ENCODE measurements at regions not wholly inside any gene's neighbourhood (a gene's known extent, or its start where the extent isn't known, plus 50 kb on each side); places are given as distances from the start of the nearest gene placed in this dataset.

DNA sequence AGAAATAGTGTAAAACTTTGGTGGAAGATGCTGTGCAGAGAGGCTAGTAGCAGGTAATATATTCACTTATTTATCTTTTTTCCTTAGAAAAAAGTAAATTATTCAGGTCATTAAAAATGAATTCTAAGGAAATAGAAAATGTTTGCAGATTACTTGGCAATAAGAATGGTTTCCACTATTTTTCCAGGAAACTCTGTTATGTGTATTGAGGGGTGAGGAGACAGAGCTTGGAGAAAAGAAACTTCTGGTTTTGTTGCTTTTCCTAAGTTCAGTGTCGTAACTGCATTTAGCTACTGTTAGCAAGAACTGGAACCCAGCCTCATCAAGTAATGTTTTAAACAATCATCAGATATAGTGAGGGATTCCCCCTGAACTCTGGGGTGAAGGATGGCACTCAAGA lies 79.2 kb upstream of the SMLR1 start:
- H3K4me1 Mint-ChIP-seq = peaks cover 25% of the 10 kb centered on the region
- DNase-seq (ENCODE audit: low read depth, low spot score) = no peak
- no peak overlapping the region for H3K4me3 Mint-ChIP-seq
- no peak overlapping the region for H3K27ac Mint-ChIP-seq (ENCODE audit: unreplicated experiment)
- no peaks in the 10 kb centered on the region for H3K36me3 Mint-ChIP-seq (ENCODE audit: low read depth)
- TF ChIP-seq, protein P1, sequence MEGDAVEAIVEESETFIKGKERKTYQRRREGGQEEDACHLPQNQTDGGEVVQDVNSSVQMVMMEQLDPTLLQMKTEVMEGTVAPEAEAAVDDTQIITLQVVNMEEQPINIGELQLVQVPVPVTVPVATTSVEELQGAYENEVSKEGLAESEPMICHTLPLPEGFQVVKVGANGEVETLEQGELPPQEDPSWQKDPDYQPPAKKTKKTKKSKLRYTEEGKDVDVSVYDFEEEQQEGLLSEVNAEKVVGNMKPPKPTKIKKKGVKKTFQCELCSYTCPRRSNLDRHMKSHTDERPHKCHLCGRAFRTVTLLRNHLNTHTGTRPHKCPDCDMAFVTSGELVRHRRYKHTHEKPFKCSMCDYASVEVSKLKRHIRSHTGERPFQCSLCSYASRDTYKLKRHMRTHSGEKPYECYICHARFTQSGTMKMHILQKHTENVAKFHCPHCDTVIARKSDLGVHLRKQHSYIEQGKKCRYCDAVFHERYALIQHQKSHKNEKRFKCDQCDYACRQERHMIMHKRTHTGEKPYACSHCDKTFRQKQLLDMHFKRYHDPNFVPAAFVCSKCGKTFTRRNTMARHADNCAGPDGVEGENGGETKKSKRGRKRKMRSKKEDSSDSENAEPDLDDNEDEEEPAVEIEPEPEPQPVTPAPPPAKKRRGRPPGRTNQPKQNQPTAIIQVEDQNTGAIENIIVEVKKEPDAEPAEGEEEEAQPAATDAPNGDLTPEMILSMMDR (conservative IDR thresholded peaks at IDR 0.05) = no peak
- H3K27me3 Mint-ChIP-seq (ENCODE audit: low read depth) = no peaks in the 10 kb centered on the region
- H3K9me3 Mint-ChIP-seq = peaks cover 7% of the 10 kb centered on the region

DNA sequence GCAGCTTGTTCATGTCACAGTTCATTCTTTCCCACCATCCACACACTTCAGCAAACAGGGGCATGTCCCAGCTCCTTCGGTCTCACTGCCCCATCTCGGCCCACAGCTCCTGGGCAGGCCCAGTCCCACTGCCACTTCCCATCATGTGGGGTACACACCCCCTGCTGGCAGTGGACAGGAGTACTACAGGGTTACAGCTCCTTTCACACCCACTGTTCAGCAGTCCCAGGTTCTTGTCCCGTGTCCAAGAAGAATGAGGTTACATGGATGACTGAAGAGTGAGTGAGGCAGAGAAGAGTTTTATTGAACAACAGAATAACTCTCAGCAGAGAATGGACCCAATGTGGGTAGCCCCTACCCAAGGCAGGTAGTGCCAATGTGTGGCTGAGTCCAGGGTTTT lies 77.8 kb upstream of the SMLR1 start:
- H3K27me3 Mint-ChIP-seq (ENCODE audit: low read depth) = no peaks in the 10 kb centered on the region
- H3K4me3 Mint-ChIP-seq = no peak overlapping the region
- peaks cover 17% of the 10 kb centered on the region for H3K4me1 Mint-ChIP-seq
- H3K27ac Mint-ChIP-seq (ENCODE audit: unreplicated experiment) = no peak overlapping the region
- TF ChIP-seq, protein P1 (conservative IDR thresholded peaks at IDR 0.05) = no peak
- no peaks in the 10 kb centered on the region for H3K36me3 Mint-ChIP-seq (ENCODE audit: low read depth)
- no peak for DNase-seq (ENCODE audit: low read depth, low spot score)
- peaks cover 7% of the 10 kb centered on the region for H3K9me3 Mint-ChIP-seq

GRCh38 chr6:130752267-130752666 lies 74.9 kb upstream of the SMLR1 start:
- Mint-ChIP-seq H3K4me1 (no peaks in the 10 kb centered on the region), H3K9me3 (peaks cover 7% of the 10 kb centered on the region), H3K27ac (ENCODE audit: unreplicated experiment) (no peak overlapping the region), H3K36me3 (ENCODE audit: low read depth) (no peaks in the 10 kb centered on the region), H3K4me3 (no peak overlapping the region), H3K27me3 (ENCODE audit: low read depth) (no peaks in the 10 kb centered on the region)
- TF ChIP-seq, protein P1 (conservative IDR thresholded peaks at IDR 0.05) = no peak
- DNase-seq (ENCODE audit: low read depth, low spot score) = no peak

DNA sequence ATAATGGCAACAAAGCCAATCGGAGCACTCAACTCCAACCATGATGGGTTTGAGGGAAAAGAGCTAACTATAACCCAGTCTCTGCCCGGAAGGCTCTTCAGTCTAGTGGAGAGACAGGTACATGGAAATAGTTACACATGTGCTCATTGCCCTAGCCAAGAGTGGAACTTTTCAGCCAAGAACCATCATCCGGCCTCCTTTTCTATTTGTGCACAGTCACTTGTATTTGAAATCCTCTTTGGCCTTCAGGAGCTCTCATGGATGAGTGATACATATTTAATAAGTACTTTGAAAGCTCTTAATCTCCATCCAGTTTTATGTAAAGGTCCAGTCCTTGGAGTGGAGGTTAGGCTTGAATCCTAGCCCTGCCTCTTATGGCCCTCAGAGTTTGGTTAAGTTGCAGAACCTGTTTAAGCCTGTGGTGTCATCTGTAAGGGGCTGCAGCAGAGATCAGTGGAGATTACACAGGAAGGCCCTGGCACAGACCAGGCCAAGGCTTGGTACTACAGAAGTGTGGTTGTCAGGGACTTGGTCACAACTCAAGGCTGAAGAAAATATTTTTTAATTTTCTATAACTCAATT lies 72.3 kb upstream of the SMLR1 start:
- DNase-seq (ENCODE audit: low read depth, low spot score) = no peak
- Mint-ChIP-seq H3K36me3 (ENCODE audit: low read depth) (no peaks in the 10 kb centered on the region), H3K4me3 (no peak overlapping the region), H3K9me3 (peaks cover 3% of the 10 kb centered on the region), H3K27ac (ENCODE audit: unreplicated experiment) (no peak overlapping the region), H3K27me3 (ENCODE audit: low read depth) (no peaks in the 10 kb centered on the region), H3K4me1 (no peaks in the 10 kb centered on the region)
- TF ChIP-seq, protein P1 (conservative IDR thresholded peaks at IDR 0.05) = no peak

DNA sequence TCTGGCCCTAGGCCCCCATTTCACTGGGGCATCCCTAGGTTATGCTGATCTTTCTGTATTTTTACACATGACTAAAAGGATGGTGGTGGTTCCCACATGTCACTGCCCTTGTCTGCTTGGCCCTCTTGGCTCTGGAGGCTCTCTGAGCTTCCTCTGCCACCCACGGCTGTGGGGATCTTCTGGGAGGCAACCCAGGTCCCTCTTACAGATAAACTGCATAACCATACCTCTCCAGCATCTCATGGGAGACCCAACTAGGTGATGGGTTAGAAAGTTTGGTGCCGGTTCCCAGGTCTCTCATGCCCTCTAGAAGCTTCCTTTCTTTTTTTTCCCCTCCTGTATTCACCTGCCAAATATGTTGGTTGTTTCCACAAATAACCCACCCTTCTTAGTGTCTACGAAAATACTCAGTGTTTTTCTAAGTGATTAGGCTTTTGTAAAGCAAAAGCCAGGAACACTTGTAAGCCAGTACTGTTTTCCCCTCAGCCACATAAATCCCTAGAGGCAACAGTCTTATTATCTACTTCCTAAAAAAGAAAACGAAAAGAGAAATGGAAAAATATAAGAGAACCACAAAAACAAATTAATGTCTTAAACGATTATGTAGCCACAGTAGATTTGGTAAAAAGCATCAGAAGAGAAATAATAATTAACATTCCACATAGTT lies 71.7 kb upstream of the SMLR1 start:
- Mint-ChIP-seq H3K36me3 (ENCODE audit: low read depth) (no peaks in the 10 kb centered on the region), H3K4me1 (no peaks in the 10 kb centered on the region), H3K27me3 (ENCODE audit: low read depth) (no peaks in the 10 kb centered on the region), H3K4me3 (no peak overlapping the region), H3K9me3 (peaks cover 8% of the 10 kb centered on the region), H3K27ac (ENCODE audit: unreplicated experiment) (no peak overlapping the region)
- no peak for DNase-seq (ENCODE audit: low read depth, low spot score)
- TF ChIP-seq, protein P1 (conservative IDR thresholded peaks at IDR 0.05) = no peak

Measured in neural crest cell (in vitro differentiated cells).